Inflammatory macrophage treated with lipopolysaccharide for 1 hour (primary cell): ENCODE measurements at regions not wholly inside any gene's neighbourhood (a gene's known extent, or its start where the extent isn't known, plus 50 kb on each side); places are given as distances from the start of the nearest gene placed in this dataset.

Source experiments
- DNase-seq, 2 donors: peaks; one replicate each; pipeline ENCODE4 v3.0.0-alpha.2; 2020 to 2022

DNA sequence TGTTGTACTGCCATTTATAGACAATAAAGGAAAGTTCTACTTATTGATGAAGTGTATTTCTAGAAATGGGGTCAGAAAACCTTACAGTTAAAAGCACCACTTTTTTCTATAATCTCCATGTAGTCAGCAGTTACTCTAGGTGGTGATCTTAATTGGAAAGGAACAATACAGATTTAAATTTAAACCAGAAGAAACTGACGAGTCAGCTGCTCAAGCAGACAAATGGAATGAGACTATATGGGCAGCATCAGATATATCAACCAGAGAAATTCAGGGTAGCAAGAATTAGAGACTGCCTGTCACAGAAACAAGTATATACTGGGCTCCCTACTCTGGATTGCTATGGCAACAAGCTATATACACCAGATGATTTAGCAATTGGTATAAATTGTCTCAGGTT is 99.6 kb upstream of the SCG2 start:
- DNase-seq = no peak

- DNase-seq = no peak
These were observed 98.1 kb upstream of the SCG2 start for GRCh38 chr2:223700221-223700620.

DNA sequence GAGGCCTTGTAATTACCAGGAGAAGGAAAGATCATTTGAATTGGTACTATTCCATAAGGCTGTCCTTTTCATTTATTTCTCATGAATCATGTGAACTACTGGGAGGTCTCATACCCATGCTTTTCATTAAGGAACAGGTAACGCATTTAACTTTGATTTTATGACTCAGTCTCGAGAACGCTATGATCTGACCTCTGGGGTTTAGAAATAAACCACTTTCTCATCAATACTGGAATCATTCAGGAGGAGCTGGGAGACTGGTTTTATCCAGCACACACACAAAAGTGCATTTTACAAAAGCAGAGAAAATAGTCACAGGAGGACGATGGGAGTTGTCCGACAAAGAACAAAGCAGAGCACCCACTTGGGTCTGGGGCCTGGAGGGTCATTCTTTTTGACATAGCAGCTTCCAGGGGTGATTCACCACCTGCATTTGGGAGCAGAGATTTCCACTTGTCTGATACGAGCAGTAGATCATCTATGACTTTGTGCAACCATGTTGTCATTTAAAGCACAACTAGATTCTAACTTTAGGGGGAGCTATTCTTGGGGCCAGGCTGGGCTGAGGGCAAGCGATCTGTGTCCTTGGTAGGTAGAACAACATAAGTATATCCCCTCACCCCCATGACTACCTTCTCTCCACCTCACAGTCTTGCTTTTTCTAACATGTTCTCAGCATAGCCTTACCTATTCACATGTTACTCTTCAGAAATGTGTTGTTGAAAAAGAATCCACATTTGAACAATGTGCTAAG is 95.9 kb upstream of the SCG2 start:
- no peak for DNase-seq

- no peak for DNase-seq
These were observed 95.2 kb upstream of the SCG2 start for GRCh38 chr2:223697316-223697891.

DNA sequence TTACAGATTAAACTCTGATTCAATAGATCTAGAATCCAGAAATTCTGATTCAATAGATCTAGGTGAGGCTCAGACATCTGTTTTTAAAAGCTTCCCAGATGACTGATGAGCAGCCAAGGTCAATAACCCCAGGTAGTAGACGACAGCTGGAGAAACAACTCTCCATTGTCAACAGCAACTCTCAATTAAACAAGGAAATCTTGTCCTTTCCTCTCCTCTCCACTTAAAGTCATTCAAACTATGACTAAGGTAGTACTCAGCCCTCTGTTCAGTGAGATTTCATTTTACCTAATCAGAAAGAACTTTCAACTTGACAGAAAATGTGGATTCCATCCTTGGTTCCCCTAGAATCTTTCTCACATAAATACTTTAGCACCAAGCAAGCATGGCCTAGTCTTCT is 94.6 kb upstream of the SCG2 start:
- no peak for DNase-seq

GRCh38 chr2:223692191-223692947 is 90.2 kb upstream of the SCG2 start:
- DNase-seq = peak in 1 of 2 donors; percentile 15

- DNase-seq = no peak
These were observed 86.1 kb upstream of the SCG2 start for GRCh38 chr2:223688094-223688835.

- DNase-seq = no peak
These were observed 79.0 kb upstream of the SCG2 start for GRCh38 chr2:223681125-223681524.

DNA sequence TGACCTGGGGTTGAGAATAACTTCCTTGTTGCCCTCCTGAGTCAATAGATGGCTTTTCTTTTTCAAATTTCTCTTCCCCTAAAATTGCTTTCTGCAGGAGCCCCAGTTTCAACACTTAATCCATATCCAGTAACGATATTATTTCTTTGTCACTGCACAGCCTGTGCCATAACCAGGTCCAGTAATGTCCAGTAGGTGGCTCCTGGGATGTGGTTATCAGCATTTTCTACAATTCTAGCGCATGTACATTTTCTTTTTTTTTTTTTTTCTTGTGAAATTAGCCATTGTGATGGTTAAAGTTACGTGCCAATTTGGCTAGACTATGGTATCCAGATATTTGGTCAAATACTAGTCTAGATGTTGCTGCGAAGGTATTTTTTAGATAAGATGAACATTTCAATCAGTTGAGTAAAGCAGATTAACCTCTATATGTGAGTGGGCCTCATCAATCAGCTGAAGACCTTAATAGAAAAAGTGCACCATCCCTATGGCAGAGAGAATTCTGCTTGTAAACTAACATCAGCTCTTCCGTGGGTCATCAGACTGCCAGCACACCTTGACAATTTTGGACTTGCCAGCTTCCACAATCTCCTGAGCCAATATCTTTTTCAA is 72.9 kb upstream of the SCG2 start:
- no peak for DNase-seq

- no peak for DNase-seq
These were observed 67.5 kb upstream of the SCG2 start for GRCh38 chr2:223669453-223670225.

DNA sequence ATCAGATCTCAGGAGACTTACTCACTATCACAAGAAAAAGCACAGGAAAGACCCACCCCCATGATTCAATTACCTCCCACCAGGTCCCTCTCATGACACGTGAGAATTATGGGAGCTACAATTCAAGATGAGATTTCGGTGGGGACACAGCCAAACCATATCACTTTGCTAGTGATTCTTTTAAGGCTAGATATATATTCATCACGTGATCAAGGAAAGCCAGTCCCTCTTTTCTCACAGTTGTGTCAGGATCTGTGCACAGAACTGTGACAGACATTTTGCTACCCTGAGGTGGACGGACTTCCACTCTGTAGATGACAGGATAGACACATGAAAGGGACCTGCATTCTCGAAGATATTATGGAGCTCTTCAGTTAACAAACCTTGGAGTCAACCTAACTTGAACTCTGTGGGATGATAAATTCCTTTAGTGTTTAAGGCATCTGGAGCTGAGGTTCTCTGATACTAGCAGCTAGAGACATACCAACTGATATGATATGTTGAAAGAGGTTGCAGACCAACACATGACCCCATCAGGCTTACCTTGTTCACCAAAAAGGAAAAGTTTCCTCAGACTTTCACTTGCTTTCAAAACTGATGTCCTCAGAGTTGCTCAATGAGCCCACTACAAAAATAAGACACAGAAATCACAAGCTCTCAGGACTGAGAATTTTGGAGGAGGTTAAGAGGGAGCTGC is 66.3 kb upstream of the SCG2 start:
- DNase-seq = peak in 1 of 2 donors; percentile 3

DNA sequence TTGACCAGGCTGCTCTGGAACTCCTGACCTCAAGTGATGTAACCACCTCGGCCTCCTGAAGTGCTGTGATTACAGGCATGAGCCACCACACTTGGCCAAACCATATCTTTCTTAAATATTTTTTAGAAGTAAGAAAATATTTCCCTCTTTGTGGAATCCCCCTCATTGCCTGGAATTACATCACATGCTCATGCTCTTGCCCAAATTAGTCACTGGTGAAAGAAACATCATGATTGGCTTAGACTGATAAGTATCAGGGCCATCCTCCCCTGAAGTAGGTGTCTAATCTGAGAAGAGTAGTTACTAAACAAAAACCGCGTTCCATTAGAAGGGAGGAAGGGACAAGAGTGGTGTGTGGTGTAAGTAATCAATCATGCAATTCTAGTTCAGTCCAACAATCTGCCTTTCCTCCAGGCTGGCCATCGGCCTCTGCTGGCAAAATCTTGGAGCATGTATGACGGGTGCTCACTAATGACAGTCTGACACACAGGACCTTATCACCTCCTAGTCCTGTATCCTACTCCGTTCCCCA is 52.3 kb upstream of the SCG2 start:
- DNase-seq = no peak

DNA sequence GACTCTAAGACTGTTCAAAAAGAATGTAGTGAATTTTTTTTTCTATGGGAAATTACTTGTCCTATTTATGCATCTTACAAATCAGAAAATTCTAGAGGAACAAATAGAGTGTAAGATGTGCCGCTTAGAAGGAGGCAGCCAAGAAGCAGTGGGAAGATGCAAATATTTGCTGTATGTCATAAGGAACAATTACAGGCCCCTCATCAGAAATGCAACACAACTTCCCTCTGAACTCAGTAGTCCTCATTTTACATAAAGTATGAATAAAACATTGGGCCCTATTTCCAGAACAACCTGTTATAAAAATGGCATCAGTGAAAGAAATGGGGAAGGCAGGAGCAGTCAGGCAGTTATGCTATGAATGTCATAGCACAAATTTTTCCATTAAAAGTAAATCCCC is 50.7 kb upstream of the SCG2 start:
- DNase-seq = no peak

GRCh38 chr2:223652122-223652521 is 50.0 kb upstream of the SCG2 start:
- DNase-seq = no peak
